ENCODE measurements at regions not wholly inside any gene's neighbourhood (a gene's known extent, or its start where the extent isn't known, plus 50 kb on each side); places are given as distances from the start of the nearest gene placed in this dataset.

DNA sequence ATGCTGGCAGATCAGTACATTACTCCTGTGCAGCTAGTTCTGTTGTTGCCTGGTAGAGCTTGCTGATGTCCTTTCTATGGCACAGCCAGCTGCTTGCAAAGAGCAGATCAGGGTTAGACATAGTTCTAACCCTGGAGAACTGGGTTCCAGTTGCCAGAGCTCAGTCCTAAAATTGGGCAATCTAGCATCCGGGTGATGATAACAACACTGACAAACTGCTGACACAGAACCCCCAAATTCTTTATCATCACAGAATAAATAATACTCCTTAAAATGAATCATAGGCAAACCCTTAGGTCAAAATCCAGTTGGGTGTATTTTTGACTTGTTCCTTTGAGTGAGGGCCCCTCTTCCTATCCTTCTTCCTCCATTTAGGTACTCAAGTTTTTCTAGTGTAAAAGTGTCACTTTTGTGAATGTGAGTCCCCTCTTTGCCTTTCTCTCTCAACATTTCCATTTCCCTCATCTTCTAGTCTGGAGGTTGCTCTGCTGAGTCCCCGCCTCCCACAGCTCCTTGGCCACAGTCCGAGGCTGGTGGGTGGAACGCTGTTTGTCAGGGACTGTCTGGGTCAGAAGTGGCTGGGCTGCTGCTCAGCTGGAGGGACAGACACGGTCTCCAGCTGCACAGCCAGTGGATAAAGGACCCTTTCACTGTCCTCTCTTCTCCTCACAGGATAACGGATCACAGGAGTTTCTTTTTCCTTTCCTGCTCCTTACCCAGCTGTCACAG lies 93.6 kb upstream of the RASGEF1B start:
- no peaks in the 10 kb centered on the region for H3K9me3 ChIP-seq (ENCODE audit: control insufficient read depth, insufficient read depth, low read length)
- H3K36me3 ChIP-seq (ENCODE audit: insufficient read depth, low read length), result no peaks in the 10 kb centered on the region
- H3K9ac ChIP-seq (ENCODE audit: low read depth, low read length), result no peak overlapping the region
- peaks cover 7% of the 10 kb centered on the region; the same call in 1 of the 2 replicates for H3K4me1 ChIP-seq (ENCODE audit: insufficient read depth, low read length)

DNA sequence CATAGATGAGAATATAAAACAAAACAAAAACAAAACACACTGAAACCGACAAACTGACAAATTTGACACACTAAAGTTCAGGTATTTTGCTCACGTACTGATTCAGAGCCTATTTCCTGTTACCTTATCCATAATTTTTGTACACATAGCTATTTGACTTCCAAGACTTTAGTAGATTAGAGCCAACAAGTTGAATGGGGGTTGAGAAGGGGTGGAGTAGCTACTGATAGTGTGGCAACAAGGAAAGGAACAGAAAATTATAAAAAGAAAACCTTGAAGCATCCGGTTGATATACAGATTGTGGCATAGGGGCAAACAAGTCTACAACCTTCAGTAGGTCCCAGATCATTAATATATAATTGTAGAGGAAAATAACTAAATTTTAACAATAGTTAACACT lies 92.3 kb upstream of the RASGEF1B start:
- Histone ChIP-seq H3K9ac (ENCODE audit: low read depth, low read length) (no peak overlapping the region), H3K4me1 (ENCODE audit: insufficient read depth, low read length) (peaks cover 7% of the 10 kb centered on the region; the same call in 1 of the 2 replicates), H3K9me3 (ENCODE audit: control insufficient read depth, insufficient read depth, low read length) (no peaks in the 10 kb centered on the region), H3K36me3 (ENCODE audit: insufficient read depth, low read length) (no peaks in the 10 kb centered on the region)

DNA sequence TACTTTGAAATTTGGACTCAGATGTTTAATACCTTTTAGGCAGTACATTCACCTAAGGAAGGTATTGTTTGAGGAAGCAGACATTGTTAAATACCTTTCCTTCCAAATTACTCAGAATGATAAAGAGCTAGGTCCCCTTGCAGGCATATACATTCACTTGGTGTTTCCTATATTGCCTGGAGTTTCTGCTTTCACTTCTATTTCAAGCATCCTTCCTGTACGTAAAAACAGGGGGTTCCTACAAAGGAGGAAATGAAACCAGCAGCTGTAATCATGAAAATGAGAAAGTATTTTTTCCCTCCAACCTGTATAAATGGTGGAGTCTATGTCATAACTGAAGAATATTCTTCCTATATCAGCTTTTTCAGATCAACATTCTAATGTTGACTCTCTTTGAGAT lies 90.4 kb upstream of the RASGEF1B start:
- no peaks in the 10 kb centered on the region for H3K9me3 ChIP-seq (ENCODE audit: control insufficient read depth, insufficient read depth, low read length)
- peaks cover 7% of the 10 kb centered on the region; the same call in 1 of the 2 replicates for H3K4me1 ChIP-seq (ENCODE audit: insufficient read depth, low read length)
- no peak overlapping the region for H3K9ac ChIP-seq (ENCODE audit: low read depth, low read length)
- H3K36me3 ChIP-seq (ENCODE audit: insufficient read depth, low read length), result no peaks in the 10 kb centered on the region

DNA sequence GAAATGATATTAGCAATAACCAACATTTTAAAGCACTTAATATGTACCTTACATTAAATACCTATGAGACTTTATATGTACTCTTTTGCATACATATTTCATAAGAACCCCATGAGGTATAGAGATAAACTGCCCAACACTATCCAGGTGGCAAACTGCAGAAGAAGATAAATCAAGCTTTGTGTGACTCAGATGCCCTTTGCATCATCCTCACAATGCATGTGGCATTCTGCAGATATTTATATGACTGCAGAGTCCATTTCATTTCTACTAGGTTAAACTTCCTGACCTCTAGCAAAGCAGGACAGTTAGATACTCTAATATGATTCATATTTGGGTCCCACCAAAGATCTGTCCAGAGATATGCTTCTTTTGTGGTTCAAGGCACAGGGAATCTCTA lies 85.6 kb upstream of the RASGEF1B start:
- H3K9ac ChIP-seq (ENCODE audit: low read depth, low read length), result no peak overlapping the region
- no peaks in the 10 kb centered on the region for H3K36me3 ChIP-seq (ENCODE audit: insufficient read depth, low read length)
- H3K4me1 ChIP-seq (ENCODE audit: insufficient read depth, low read length), result peaks cover 6% of the 10 kb centered on the region; the same call in 1 of the 2 replicates
- no peaks in the 10 kb centered on the region for H3K9me3 ChIP-seq (ENCODE audit: control insufficient read depth, insufficient read depth, low read length)

DNA sequence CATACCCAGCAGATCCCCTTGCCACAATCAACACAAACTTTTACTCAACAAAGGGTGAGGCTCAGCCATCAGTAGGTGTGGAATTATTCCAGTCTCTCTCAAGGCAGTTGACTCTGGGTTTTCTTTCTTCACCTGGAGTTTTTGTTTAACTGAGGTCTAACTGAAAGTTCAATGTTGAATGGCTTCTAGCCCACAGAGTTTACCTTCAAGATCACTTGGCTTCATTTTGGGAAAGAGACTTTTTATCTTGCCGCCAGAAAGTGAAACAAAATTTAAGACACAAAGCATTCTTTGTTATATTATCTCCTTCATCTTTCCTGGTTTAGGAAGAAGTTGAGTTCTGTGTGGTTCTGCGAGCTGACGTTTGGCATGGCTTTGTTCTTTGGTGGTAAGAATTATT lies 83.8 kb upstream of the RASGEF1B start:
- Histone ChIP-seq H3K9me3 (ENCODE audit: control insufficient read depth, insufficient read depth, low read length) (no peaks in the 10 kb centered on the region), H3K9ac (ENCODE audit: low read depth, low read length) (no peak overlapping the region), H3K4me1 (ENCODE audit: insufficient read depth, low read length) (peaks cover 3% of the 10 kb centered on the region; the same call in 1 of the 2 replicates), H3K36me3 (ENCODE audit: insufficient read depth, low read length) (no peaks in the 10 kb centered on the region)

DNA sequence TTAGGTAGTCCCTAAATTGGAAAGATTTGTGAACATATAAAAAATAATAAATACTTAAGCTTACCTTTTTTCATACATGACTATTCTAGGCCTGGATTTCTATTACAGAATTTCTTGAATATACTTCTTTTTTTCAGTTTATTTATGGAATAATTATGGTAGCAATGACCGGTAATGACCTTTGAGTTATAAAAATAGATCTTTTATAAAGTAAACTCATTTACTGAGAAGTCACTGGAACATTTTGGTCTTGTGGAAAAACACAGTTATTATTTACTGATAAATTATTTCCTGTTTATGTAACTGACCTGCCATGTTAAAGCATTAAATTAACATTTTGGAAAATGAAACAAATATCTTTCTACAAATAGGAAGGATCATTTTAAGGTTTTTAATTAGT lies 80.4 kb upstream of the RASGEF1B start:
- no peaks in the 10 kb centered on the region for H3K36me3 ChIP-seq (ENCODE audit: insufficient read depth, low read length)
- no peak overlapping the region for H3K9ac ChIP-seq (ENCODE audit: low read depth, low read length)
- no peaks in the 10 kb centered on the region for H3K9me3 ChIP-seq (ENCODE audit: control insufficient read depth, insufficient read depth, low read length)
- H3K4me1 ChIP-seq (ENCODE audit: insufficient read depth, low read length), result peaks cover 9% of the 10 kb centered on the region

DNA sequence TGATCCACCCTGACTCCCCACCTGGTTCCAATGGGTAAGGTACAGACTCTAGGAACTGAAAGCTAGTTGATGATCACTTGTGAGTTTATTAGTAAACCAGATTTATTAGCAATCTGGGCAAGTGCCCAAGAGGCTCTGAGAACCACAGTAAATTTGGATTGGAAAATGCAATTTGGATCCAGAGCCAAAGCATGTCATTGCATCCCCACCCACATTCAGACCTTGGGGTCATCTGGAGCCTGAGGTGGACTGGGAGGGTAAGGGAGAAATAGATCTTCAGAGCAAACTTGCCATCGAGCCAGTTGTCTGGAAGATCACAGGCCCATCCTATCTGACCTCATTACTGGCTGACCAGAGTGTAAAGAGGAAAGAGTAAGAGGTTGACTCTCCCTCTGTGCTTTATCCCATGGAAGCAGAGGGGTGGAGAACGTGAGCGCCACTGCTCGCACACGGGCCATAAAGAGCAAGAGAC lies 78.7 kb upstream of the RASGEF1B start:
- Histone ChIP-seq H3K4me1 (ENCODE audit: insufficient read depth, low read length) (peaks cover 7% of the 10 kb centered on the region; the same call in 1 of the 2 replicates), H3K9ac (ENCODE audit: low read depth, low read length) (no peak overlapping the region), H3K9me3 (ENCODE audit: control insufficient read depth, insufficient read depth, low read length) (no peaks in the 10 kb centered on the region), H3K36me3 (ENCODE audit: insufficient read depth, low read length) (no peaks in the 10 kb centered on the region)

DNA sequence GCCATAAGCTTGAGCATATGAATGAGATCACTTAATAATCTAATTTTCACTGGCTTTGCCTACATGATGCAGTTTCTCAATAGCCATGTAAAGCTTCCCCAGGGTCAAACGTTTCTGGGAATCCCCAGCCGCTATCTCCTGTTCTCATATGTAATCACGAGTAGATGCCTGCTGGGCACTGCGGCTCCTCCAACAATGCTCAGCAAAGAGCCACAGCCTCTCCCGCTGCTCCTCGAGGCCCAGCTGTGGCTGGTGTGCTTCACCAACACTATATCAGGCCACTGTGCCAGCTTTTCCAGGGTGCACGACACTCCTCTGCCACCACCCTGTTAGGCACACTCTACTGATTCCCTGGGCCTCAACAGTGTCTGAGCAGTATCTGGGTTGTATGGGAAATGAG lies 78.3 kb upstream of the RASGEF1B start:
- no peak overlapping the region for H3K9ac ChIP-seq (ENCODE audit: low read depth, low read length)
- no peaks in the 10 kb centered on the region for H3K9me3 ChIP-seq (ENCODE audit: control insufficient read depth, insufficient read depth, low read length)
- H3K36me3 ChIP-seq (ENCODE audit: insufficient read depth, low read length), result no peaks in the 10 kb centered on the region
- H3K4me1 ChIP-seq (ENCODE audit: insufficient read depth, low read length), result peaks cover 7% of the 10 kb centered on the region; the same call in 1 of the 2 replicates

DNA sequence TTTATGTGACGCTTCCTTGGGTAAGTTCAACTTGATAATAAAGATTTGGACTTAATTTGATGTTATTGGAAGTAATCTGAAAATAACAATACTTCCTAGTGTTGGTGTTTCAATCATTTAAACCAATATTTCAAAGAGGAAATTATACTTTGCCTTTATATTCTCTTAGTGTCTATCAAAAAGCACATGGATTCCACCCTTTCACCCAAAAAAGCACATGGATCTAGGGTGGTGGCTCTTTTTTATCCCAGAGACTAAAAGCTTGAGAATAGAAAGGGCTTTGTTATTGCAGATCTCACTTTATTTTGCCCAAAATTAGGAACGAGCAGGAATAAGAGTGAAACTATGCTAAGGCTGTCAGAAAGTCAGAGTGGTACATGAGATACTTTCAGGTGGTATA lies 75.1 kb upstream of the RASGEF1B start:
- Histone ChIP-seq H3K9me3 (ENCODE audit: control insufficient read depth, insufficient read depth, low read length) (no peaks in the 10 kb centered on the region), H3K4me1 (ENCODE audit: insufficient read depth, low read length) (peaks cover 7% of the 10 kb centered on the region; the same call in 1 of the 2 replicates), H3K36me3 (ENCODE audit: insufficient read depth, low read length) (no peaks in the 10 kb centered on the region), H3K9ac (ENCODE audit: low read depth, low read length) (no peak overlapping the region)

DNA sequence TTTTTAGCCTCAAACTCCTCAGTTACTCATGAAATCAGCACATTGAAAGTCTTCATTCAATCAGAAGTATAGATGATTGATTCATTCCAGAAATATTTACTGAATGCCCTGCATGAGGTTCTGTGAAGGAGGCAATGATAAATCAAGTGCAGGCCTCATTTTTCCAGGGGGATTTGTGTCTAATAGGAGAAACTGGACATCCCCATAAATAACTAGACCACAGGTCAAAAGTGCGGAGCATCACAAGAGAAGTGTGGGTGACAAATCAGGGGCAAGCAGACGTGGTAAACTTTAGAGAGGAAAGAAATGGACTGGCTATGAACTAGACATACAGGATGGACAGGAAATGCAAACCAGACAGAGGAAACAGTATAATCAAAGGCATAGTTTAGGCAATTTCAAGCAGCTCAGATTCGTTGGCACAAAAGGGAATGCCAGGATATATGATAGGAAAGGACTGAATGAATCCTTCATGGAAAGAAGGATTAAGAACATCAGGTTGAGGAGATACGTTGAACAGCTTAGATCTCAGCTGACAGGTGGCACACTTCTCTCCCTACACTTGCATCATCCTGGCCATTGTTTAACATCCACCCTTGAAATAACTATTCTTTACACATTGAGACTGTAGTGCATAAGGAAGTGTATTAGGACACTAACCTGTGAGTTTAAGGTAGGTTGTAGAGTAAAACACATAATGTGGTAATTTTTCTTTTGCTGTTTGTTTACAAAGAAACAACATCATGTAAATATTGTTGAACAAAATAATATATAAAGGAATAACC lies 69.6 kb upstream of the RASGEF1B start:
- Histone ChIP-seq H3K9ac (ENCODE audit: low read depth, low read length) (no peak overlapping the region), H3K4me1 (ENCODE audit: insufficient read depth, low read length) (no peaks in the 10 kb centered on the region), H3K9me3 (ENCODE audit: control insufficient read depth, insufficient read depth, low read length) (no peaks in the 10 kb centered on the region), H3K36me3 (ENCODE audit: insufficient read depth, low read length) (no peaks in the 10 kb centered on the region)

DNA sequence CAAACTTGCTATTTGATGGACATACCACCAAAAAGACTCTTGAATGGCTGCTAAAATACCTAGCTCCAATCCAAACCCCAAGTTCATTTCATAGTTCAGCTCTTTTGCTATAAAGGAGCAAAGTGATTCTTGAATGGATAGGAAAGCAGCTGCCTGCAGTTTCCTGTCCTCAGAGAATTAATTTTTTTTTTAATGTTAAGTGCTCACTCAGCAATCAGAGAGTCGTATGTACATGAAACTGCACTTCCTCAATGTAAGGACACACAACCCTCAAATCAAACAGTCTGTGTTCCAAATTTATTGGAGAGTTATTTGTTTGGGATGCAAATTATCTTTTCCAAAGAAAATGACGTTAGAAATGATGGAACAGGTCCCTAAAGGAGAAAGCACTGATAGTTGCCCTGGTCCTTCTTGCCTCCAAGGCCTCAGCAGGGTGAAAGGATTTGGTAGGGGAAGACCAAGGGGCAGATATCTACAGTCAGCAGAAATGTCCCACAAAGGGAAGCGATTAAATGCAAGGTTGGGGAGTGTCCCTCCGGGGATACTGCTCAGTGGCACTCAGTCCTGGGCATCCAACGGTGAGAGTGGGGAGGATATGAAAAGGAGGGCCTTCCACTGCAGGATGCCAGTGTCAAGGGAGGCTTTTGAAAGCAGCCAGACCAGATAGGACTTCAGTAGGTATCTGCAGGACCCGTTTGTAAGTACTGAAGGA lies 67.2 kb upstream of the RASGEF1B start:
- H3K36me3 ChIP-seq (ENCODE audit: insufficient read depth, low read length), result no peaks in the 10 kb centered on the region
- H3K4me1 ChIP-seq (ENCODE audit: insufficient read depth, low read length), result no peaks in the 10 kb centered on the region
- no peaks in the 10 kb centered on the region for H3K9me3 ChIP-seq (ENCODE audit: control insufficient read depth, insufficient read depth, low read length)
- H3K9ac ChIP-seq (ENCODE audit: low read depth, low read length), result no peak overlapping the region

DNA sequence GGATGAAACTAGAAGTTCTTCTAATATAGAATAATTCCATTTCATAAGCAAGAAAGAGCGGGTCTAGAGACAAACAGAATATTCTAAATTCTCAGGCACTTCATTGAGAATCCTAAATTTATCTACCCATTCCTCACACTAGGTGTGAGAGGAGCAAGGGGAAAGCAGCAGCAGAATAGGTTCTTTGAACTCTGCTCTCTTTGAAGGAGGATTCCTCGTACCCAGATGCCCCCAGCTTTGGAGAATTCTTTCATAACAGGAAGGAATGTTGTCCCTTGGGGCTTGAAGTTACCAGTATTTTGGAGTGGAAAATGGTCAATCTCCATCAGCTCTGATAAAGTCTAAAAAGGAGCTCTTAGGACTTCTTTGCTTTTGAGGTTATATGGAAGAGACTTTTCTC lies 59.7 kb upstream of the RASGEF1B start:
- H3K9me3 ChIP-seq (ENCODE audit: control insufficient read depth, insufficient read depth, low read length), result no peaks in the 10 kb centered on the region
- no peak overlapping the region for H3K9ac ChIP-seq (ENCODE audit: low read depth, low read length)
- H3K4me1 ChIP-seq (ENCODE audit: insufficient read depth, low read length), result no peaks in the 10 kb centered on the region
- no peaks in the 10 kb centered on the region for H3K36me3 ChIP-seq (ENCODE audit: insufficient read depth, low read length)

DNA sequence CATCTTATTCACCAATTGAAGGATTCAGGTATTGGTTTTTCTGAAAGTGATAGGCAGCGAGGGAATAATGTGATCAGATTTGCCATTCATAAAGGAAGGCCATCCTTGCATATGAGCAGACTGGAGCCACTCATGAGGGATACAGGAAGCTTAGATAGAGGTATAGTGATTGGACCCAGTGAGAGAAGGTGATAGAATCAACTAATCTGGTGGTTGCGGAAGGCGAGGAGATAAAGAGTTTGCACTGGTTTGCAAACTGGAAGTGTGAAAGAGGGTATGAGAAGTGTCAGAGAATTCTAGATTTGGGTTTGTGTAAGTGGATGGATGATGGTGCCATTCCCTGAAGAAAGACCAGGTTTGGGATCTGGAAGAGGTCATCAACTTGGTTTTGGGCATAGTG lies 57.3 kb upstream of the RASGEF1B start:
- Histone ChIP-seq H3K4me1 (ENCODE audit: insufficient read depth, low read length) (0 out of 2 replicates have a peak, but pooled peaks cover under 1% of the 10 kb centered on the region), H3K9me3 (ENCODE audit: control insufficient read depth, insufficient read depth, low read length) (no peaks in the 10 kb centered on the region)

DNA sequence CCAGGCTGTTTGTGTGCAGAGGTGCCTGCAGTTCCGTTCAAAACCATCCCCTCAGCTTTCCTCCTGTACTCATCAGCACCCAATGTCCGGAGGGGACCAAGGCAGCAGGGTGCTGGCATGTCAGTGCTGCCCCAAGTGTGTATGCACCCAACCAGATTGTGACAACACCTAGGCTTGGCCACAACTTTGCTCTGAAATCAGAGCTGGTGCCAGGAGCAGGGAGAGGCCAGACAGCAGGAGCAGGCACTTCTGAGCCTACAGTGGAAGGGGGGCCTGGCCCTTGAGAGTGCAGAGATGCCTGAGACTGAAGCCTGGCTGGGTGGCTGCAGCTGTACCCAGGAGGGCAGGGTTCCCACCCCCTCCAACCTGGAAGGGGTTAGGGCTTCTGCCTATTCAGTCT lies 56.5 kb upstream of the RASGEF1B start:
- 0 out of 2 replicates have a peak, but pooled peaks cover 4% of the 10 kb centered on the region for H3K4me1 ChIP-seq (ENCODE audit: insufficient read depth, low read length)
- H3K36me3 ChIP-seq (ENCODE audit: insufficient read depth, low read length), result no peaks in the 10 kb centered on the region
- no peaks in the 10 kb centered on the region for H3K9me3 ChIP-seq (ENCODE audit: control insufficient read depth, insufficient read depth, low read length)
- H3K9ac ChIP-seq (ENCODE audit: low read depth, low read length), result no peak overlapping the region

More for the DNA sequence above, 57.3 kb upstream of the RASGEF1B start:
- no peak overlapping the region for H3K9ac ChIP-seq (ENCODE audit: low read depth, low read length)
- H3K36me3 ChIP-seq (ENCODE audit: insufficient read depth, low read length), result no peaks in the 10 kb centered on the region
